SK-N-SH (cell line): ENCODE measurements at regions not wholly inside any gene's neighbourhood (a gene's known extent, or its start where the extent isn't known, plus 50 kb on each side); places are given as distances from the start of the nearest gene placed in this dataset.

Experiments
- CTCF ChIA-PET: fragments of 300-600, 350-600 bp; formaldehyde crosslinking; extraction: SDS; loops from one replicate; lab custom pipeline; 2021; lab: Yijun Ruan, JAX
- POLR2A ChIA-PET: fragments of 350-600 bp; sonication (Branson Sonifier 250); formaldehyde crosslinking; extraction: SDS; loops from one replicate; lab custom pipeline; 2020; ENCODE audit warnings: antibody characterized with exemption, inconsistent platforms; lab: Yijun Ruan, JAX
- DNase-seq: peaks from one replicate; pipeline ENCODE4 v3.0.0; 2012
- H2AFZ ChIP-seq: fragments of 200-600 bp; sonication (generic); 2 replicates; pipeline ENCODE4 v1.8.1; 2016; ENCODE audit warnings: antibody characterized with exemption, mild to moderate bottlenecking, low read depth
- H3F3A ChIP-seq: fragments of 200-600 bp; sonication (generic); replicated peaks from 2 replicates; pipeline ENCODE3; 2016; ENCODE audit warnings: antibody characterized with exemption, mild to moderate bottlenecking; ENCODE audit not compliant: insufficient read depth
- H3K27ac ChIP-seq, 2 experiments: fragments of 200-500 bp in 1 of 2; fragments of 200-600 bp in 1 of 2; sonication (Bioruptor generic) in 1 of 2; sonication (generic), shearing (Covaris generic) in 1 of 2; 2 replicates each; pipeline versions ENCODE4 v1.5.1 to v1.6.1; 2014 to 2016; ENCODE audit warnings: low read depth in 2 of 2, inconsistent platforms in 1 of 2, low read length in 1 of 2, mild to moderate bottlenecking in 1 of 2, mixed read lengths in 1 of 2
- H3K27me3 ChIP-seq: fragments of 200-600 bp; sonication (generic), shearing (Covaris generic); 2 replicates; pipeline ENCODE4 v1.6.1; 2016; ENCODE audit warnings: mixed run types; ENCODE audit not compliant: insufficient read depth
- H3K36me3 ChIP-seq, 2 experiments: fragments of 200-500 bp in 1 of 2; fragments of 200-600 bp in 1 of 2; sonication (Bioruptor generic) in 1 of 2; sonication (generic) in 1 of 2; replicated peaks in 1 of 2; 2 replicates each; pipeline versions ENCODE3 to v1.5.1; 2014 to 2016; ENCODE audit warnings: low read length in 1 of 2, mild to moderate bottlenecking in 1 of 2; ENCODE audit not compliant: insufficient read depth in 2 of 2, control insufficient read depth in 1 of 2
- H3K4me1 ChIP-seq, 2 experiments: fragments of 200-500 bp in 1 of 2; fragments of 200-600 bp in 1 of 2; sonication (Bioruptor generic) in 1 of 2; sonication (generic), shearing (Covaris generic) in 1 of 2; 2 replicates each; pipeline versions ENCODE4 v1.5.1 to v1.6.1; 2014 to 2016; ENCODE audit warnings: low read depth in 1 of 2, low read length in 1 of 2, mixed run types in 1 of 2; ENCODE audit not compliant: insufficient read depth in 2 of 2, control insufficient read depth in 1 of 2
- H3K4me2 ChIP-seq: fragments of 200-600 bp; sonication (generic), shearing (Covaris generic); 2 replicates; pipeline ENCODE4 v1.6.1; 2017; ENCODE audit warnings: mixed run types
- H3K4me3 ChIP-seq, 2 experiments: fragments of 200-500 bp in 1 of 2; fragments of 200-600 bp in 1 of 2; sonication (Bioruptor generic) in 1 of 2; sonication (generic), shearing (Covaris generic) in 1 of 2; 2 replicates each; pipeline versions ENCODE4 v1.5.1 to v1.8.1; 2014 to 2016; ENCODE audit warnings: low read depth in 2 of 2, inconsistent platforms in 1 of 2, low read length in 1 of 2, mild to moderate bottlenecking in 1 of 2, mixed read lengths in 1 of 2, moderate library complexity in 1 of 2
- H3K79me2 ChIP-seq: fragments of 200-600 bp; sonication (generic); 2 replicates; pipeline ENCODE4 v1.8.1; 2017; ENCODE audit warnings: mild to moderate bottlenecking; ENCODE audit not compliant: insufficient read depth
- H3K9ac ChIP-seq: fragments of 200-600 bp; sonication (generic); 2 replicates; pipeline ENCODE4 v1.6.1; 2017; ENCODE audit warnings: mixed run types
- H3K9me2 ChIP-seq: fragments of 200-600 bp; sonication (generic); 2 replicates; pipeline ENCODE4 v1.6.1; 2017; ENCODE audit warnings: mixed run types
- H3K9me3 ChIP-seq: fragments of 200-600 bp; sonication (generic); 2 replicates; pipeline ENCODE4 v1.6.1; 2017; ENCODE audit warnings: mixed run types, mild to moderate bottlenecking, moderate library complexity
- H4K20me1 ChIP-seq: fragments of 200-600 bp; sonication (generic); 2 replicates; pipeline ENCODE4 v1.6.1; 2017; ENCODE audit warnings: mild to moderate bottlenecking, mixed run types; ENCODE audit not compliant: insufficient read depth
- CHD2 ChIP-seq: fragments of 150-350 bp; IDR thresholded peaks from 2 replicates; pipeline ENCODE4 v1.6.1; 2018; ENCODE audit warnings: low read length; ENCODE audit not compliant: partially characterized antibody
- ELF1 ChIP-seq: IDR thresholded peaks from 2 replicates; pipeline ENCODE4 v1.4.0; 2012
- GATA2 ChIP-seq: sonication (generic); formaldehyde crosslinking; IDR thresholded peaks from 2 replicates; pipeline ENCODE4 v1.5.0; 2020; ENCODE audit warnings: mild to moderate bottlenecking, missing genetic modification reagents
- MEF2A ChIP-seq: IDR thresholded peaks from 2 replicates; pipeline ENCODE4 v1.4.0; 2012; ENCODE audit warnings: low read depth, borderline replicate concordance
- POLR2AphosphoS5 ChIP-seq: IDR thresholded peaks from 2 replicates; pipeline ENCODE4 v1.6.1; 2012; ENCODE audit warnings: low read depth, low read length
- RCOR1 ChIP-seq: fragments of 150-350 bp; IDR thresholded peaks from 2 replicates; pipeline ENCODE4 v1.6.1; 2017; ENCODE audit warnings: antibody characterized with exemption, low read length
- TCF12 ChIP-seq: IDR thresholded peaks from 2 replicates; pipeline ENCODE4 v1.4.0; 2012
- TEAD4 ChIP-seq: IDR thresholded peaks from 2 replicates; pipeline ENCODE4 v1.4.0; 2012; ENCODE audit warnings: mild to moderate bottlenecking, borderline replicate concordance; ENCODE audit not compliant: insufficient read depth
- WGBS: methylation state at CpG from one replicate; pipeline ENCODE4 v1.1.6; 2017; ENCODE audit warnings: low lambda C conversion rate; 5-methylcytosine and 5-hydroxymethylcytosine counted together
- TF ChIP-seq, protein P1 (sequence below): IDR thresholded peaks from 2 replicates; pipeline ENCODE4 v1.6.1; 2012; ENCODE audit warnings: mild to moderate bottlenecking, low read depth, low read length, moderate library complexity
- TF ChIP-seq, protein P2 (sequence below): IDR thresholded peaks from 2 replicates; pipeline ENCODE4 v1.4.0; 2012; ENCODE audit warnings: low read depth

DNA sequence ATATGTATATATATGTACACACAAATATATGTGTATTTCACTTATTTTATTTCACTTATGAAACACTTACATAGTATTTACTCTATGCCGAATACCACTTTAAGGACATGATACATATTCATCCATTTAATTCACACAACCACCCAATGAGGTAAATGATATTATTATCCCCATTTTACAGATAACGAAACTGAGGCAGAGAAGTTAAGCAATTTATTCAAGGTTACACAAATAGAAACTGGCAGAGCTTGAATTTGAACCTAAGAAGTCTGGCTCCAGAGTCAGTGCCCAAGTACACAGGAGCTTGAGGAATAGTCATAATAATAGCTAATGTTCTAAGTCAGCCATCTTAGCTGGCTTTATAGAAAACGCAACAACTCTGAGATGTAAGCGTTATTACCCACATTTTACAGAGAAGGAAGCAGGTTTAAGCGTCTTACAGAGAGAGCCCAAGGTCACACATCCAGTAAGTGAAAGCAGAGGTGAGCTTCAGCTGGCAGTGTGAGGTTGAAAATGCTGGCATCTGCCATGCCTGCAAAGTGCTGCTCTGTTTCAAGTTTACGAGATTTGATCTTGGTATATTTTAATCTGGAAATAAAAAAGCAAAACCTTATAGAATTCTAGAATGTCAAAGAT, 326.9 kb downstream of the LPIN1 start:
- Histone ChIP-seq H3K4me3 (no peak overlapping the region), H3K36me3 (no peaks in the 10 kb centered on the region), H3F3A (peaks cover 17% of the 10 kb centered on the region), H3K27me3 (no peaks in the 10 kb centered on the region), H2AFZ (no peak overlapping the region), H3K4me2 (no peak overlapping the region), H3K9me2 (no peaks in the 10 kb centered on the region), H3K9ac (no peak overlapping the region), H3K27ac (no peak overlapping the region), H3K9me3 (no peaks in the 10 kb centered on the region), H4K20me1 (no peaks in the 10 kb centered on the region), H3K4me1 (peaks cover 21 to 26% of the 10 kb centered on the region in 2 experiments), H3K79me2 (no peaks in the 10 kb centered on the region)
- TF ChIP-seq TCF12, result 0 out of 2 replicates have a peak, but pooled peaks have one; percentile 4
- TF ChIP-seq ELF1, result no peak
- POLR2A ChIA-PET, result interaction anchor here (0.6 kb wide), 1 partner anchor 16 kb away, joined by 3 read pairs; no protein-coding TSS in a partner anchor
- WGBS, result 82% methylated on average over 6 of the region's 6 CpGs
- CTCF ChIA-PET, result interaction anchor here (0.7 to 2.2 kb wide), 4 partner anchors 17 to 644 kb away, joined by 3 to 8 read pairs (median 4); partner anchors contain the start of gene TRIB2
- DNase-seq, result peak; percentile 34

DNA sequence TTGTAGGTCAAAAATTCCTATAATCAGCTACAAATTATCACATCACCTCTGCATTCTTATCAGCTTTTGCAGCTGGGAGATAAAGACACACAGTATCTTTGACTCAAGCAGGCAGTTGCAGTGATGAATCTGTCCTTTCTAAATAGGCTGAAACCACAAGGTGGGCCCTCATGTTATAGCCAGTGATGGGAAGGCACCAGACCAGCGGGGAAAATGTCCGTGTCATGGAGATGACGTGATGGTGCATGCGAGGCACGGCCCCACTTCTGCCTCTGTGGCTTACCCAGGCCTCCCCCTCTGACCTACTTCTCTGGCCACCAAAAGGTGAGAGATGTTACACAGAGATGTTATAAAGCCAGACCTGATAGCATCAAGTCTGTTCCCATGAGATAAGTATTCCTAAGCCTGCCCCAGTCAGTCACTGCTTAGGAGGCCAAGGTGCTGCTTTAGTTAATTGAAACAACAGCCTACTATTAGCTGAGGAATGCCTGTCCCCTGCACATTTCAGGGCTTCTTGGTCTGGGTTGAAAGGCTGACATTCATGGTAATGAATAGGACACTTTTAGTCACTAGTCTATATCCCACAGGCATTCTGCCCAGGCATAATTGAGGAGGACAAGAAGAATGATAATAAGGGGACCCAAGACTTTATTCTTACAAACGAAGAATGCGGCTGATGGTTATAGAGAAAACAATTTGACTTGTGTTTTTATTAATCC, 327.9 kb downstream of the LPIN1 start:
- Histone ChIP-seq H3K9me2 (no peaks in the 10 kb centered on the region), H3K27me3 (no peaks in the 10 kb centered on the region), H3K4me1 (peaks cover 20 to 21% of the 10 kb centered on the region in 2 experiments), H3K4me2 (no peak overlapping the region), H3K4me3 (no peak overlapping the region), H3F3A (peaks cover 17% of the 10 kb centered on the region), H3K79me2 (no peaks in the 10 kb centered on the region), H3K36me3 (no peaks in the 10 kb centered on the region), H4K20me1 (no peaks in the 10 kb centered on the region), H3K9me3 (no peaks in the 10 kb centered on the region), H3K9ac (no peak overlapping the region), H3K27ac (no peak overlapping the region; a peak in 2 of 4 replicates), H2AFZ (no peak overlapping the region)
- 84% methylated on average over 7 of the region's 7 CpGs for WGBS
- peak; percentile 41 for DNase-seq
- no peak for TF ChIP-seq TEAD4
- TF ChIP-seq, protein P1, sequence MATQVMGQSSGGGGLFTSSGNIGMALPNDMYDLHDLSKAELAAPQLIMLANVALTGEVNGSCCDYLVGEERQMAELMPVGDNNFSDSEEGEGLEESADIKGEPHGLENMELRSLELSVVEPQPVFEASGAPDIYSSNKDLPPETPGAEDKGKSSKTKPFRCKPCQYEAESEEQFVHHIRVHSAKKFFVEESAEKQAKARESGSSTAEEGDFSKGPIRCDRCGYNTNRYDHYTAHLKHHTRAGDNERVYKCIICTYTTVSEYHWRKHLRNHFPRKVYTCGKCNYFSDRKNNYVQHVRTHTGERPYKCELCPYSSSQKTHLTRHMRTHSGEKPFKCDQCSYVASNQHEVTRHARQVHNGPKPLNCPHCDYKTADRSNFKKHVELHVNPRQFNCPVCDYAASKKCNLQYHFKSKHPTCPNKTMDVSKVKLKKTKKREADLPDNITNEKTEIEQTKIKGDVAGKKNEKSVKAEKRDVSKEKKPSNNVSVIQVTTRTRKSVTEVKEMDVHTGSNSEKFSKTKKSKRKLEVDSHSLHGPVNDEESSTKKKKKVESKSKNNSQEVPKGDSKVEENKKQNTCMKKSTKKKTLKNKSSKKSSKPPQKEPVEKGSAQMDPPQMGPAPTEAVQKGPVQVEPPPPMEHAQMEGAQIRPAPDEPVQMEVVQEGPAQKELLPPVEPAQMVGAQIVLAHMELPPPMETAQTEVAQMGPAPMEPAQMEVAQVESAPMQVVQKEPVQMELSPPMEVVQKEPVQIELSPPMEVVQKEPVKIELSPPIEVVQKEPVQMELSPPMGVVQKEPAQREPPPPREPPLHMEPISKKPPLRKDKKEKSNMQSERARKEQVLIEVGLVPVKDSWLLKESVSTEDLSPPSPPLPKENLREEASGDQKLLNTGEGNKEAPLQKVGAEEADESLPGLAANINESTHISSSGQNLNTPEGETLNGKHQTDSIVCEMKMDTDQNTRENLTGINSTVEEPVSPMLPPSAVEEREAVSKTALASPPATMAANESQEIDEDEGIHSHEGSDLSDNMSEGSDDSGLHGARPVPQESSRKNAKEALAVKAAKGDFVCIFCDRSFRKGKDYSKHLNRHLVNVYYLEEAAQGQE, result no peak
- TF ChIP-seq MEF2A, result no peak
- no peak for TF ChIP-seq CHD2
- TF ChIP-seq, protein P2, sequence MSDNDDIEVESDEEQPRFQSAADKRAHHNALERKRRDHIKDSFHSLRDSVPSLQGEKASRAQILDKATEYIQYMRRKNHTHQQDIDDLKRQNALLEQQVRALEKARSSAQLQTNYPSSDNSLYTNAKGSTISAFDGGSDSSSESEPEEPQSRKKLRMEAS, result no peak
- TF ChIP-seq GATA2 (CRISPR knock-in tag), result peak; percentile 57
- peak; percentile 33 for TF ChIP-seq RCOR1
- no peak for TF ChIP-seq POLR2AphosphoS5
- ChIA-PET POLR2A (interaction anchor here (0.6 kb wide), 1 partner anchor 17 kb away, joined by 3 read pairs; no protein-coding TSS in a partner anchor), CTCF (interaction anchor here (1.0 to 1.9 kb wide), 2 partner anchors 126 to 643 kb away, joined by 3 to 8 read pairs; partner anchors contain the start of gene TRIB2)
